ENCODE measurements at regions not wholly inside any gene's neighbourhood (a gene's known extent, or its start where the extent isn't known, plus 50 kb on each side); places are given as distances from the start of the nearest gene placed in this dataset.

DNA sequence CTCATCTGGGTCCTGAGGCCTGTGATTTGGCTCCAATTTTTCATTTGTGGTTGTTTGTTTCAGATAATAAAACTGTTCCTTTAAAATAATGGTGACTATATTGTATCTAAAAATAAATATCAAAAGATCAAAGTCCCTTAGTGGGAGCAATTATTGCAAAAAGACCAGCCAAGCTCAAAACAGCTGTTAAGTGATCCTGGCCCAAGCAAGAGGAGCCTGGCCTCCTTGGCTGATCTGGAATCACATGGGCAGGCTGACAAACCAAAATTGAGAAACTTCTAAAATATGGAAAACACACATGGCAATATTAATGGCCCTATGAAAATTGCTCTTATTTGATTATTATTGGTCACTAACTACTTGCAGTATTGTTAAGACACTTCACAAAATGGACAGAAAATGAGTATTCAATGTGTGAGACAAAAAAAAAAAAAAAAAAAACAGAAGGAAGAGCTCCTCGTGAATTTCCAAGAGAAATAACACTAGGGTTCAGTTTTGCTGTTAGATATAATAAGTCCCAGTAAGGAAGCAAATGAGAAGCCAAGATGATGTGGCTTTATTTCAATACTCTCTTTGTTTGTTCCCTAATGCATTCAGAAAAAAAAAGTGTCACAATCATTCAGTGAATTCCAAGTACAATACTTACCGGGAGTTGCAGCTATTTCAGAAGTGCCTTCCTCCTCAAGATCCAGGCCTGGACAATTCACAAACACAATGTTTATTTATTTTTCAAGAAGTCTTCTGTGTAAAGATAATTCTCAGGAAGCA, 105.1 kb downstream of the SEC16B start:
- no peaks in the 10 kb centered on the region for H3K27me3 Mint-ChIP-seq
- no peaks in the 10 kb centered on the region for H3K4me1 Mint-ChIP-seq
- ATAC-seq (replicated peaks; ENCODE audit: extremely low read depth, poor library complexity, severe bottlenecking) (no peak), DNase-seq (ENCODE audit: low spot score in 2 of 2) (no peak)
- no peaks in the 10 kb centered on the region for H3K36me3 Mint-ChIP-seq (ENCODE audit: insufficient read depth)
- peaks cover 11% of the 10 kb centered on the region for H3K9me3 Mint-ChIP-seq
- no peak overlapping the region for H3K4me3 Mint-ChIP-seq
- H3K27ac Mint-ChIP-seq (ENCODE audit: low read depth), result no peak overlapping the region

DNA sequence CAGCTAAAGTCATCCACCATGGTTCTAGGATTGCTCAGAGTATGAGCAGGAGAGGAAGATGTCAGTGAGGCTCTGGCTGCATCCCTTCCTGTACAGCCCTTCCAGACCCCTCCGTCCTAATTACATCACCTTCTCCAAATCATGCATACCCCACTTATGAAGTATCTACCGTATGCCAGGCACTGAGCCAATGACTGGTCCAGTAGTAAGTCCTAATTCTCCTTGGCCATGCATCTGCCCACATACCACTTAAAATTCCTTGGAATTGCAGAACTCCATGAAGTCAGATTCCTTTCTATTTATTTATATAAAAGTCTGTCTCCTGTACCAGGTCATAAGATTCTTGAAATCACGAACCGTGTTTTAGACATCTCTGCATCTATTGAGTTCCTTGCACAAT, 106.1 kb downstream of the SEC16B start:
- peaks cover 11% of the 10 kb centered on the region for H3K9me3 Mint-ChIP-seq

DNA sequence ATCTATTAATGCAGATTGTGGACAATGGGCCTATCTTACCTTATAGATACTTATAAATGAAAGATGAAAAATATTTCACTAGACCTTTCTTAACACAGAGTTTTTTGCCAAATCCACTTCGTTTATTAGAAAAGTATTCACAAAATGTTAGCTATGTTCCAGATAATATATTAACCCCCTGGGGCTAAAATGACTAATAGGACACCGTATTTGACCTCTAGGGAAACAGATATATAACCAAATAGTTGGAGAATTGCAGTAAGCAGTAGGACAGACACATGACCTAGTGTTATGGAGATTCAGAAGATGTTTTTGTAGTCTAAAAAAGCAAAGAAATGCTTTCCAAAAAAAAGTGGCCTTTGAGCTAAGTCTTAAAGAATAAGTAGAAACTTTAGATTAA, 106.9 kb downstream of the SEC16B start:
- H3K4me1 Mint-ChIP-seq, result no peaks in the 10 kb centered on the region
- DNase-seq (ENCODE audit: low spot score in 2 of 2), result no peak
- ATAC-seq (replicated peaks; ENCODE audit: extremely low read depth, poor library complexity, severe bottlenecking), result no peak
- H3K27me3 Mint-ChIP-seq, result no peaks in the 10 kb centered on the region
- no peak overlapping the region for H3K4me3 Mint-ChIP-seq
- H3K36me3 Mint-ChIP-seq (ENCODE audit: insufficient read depth), result no peaks in the 10 kb centered on the region
- H3K27ac Mint-ChIP-seq (ENCODE audit: low read depth), result no peak overlapping the region
- peaks cover 11% of the 10 kb centered on the region for H3K9me3 Mint-ChIP-seq

More for the DNA sequence above, 106.1 kb downstream of the SEC16B start:
- Mint-ChIP-seq H3K27me3 (no peaks in the 10 kb centered on the region), H3K36me3 (ENCODE audit: insufficient read depth) (no peaks in the 10 kb centered on the region), H3K4me3 (no peak overlapping the region), H3K27ac (ENCODE audit: low read depth) (no peak overlapping the region), H3K4me1 (no peaks in the 10 kb centered on the region)
- no peak for DNase-seq (ENCODE audit: low spot score in 2 of 2)
- no peak for ATAC-seq (replicated peaks; ENCODE audit: extremely low read depth, poor library complexity, severe bottlenecking)

DNA sequence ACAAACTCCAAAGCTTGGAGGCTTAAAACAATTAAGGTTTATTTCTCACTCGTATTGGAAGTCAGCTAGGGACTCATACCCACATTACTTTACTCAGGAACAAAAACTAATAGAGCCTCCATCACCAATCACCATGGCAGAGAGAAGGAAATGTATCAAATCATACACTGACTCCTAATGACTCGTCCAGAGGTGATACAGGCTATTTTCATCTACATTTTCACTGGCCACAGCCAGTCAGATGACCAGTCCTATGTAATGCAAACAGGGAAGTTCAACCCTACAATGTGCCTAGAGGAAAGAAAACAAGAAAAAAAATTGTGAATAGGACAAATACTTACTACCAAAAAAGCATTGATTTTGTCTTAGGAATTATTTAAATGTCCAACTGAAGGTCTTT, 110.3 kb downstream of the SEC16B start:
- H3K4me3 Mint-ChIP-seq, result no peak overlapping the region
- DNase-seq (ENCODE audit: low spot score in 2 of 2), result no peak
- H3K9me3 Mint-ChIP-seq, result peaks cover 11% of the 10 kb centered on the region

DNA sequence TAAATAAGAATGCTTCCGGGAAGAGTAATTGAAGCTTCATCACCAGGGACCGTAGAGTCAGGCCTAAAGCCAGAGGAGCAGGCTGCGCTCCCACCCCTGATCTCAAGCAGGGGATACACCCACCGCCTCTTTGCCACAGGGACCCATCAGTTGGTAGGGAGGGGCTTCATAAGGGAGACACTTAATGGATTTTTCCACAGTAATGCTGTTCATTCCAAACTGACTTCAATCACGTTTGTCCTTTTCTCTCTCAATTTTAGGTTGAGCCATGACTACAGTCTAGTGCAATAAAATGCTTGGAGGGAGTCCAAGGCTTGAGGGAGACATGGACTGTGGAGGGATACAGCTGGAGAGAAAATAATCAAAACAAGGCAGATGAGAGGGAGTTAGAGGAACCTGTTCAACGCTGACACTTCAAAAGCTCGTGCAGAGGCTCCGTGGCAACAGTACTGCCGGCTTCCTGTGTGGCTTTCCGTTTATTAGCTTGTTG, 111.5 kb downstream of the SEC16B start:
- no peak overlapping the region for H3K4me3 Mint-ChIP-seq
- no peaks in the 10 kb centered on the region for H3K36me3 Mint-ChIP-seq (ENCODE audit: insufficient read depth)
- peaks cover 20% of the 10 kb centered on the region for H3K9me3 Mint-ChIP-seq
- no peaks in the 10 kb centered on the region for H3K4me1 Mint-ChIP-seq
- H3K27ac Mint-ChIP-seq (ENCODE audit: low read depth), result no peak overlapping the region
- ATAC-seq (replicated peaks; ENCODE audit: extremely low read depth, poor library complexity, severe bottlenecking) (no peak), DNase-seq (ENCODE audit: low spot score in 2 of 2) (no peak)
- no peaks in the 10 kb centered on the region for H3K27me3 Mint-ChIP-seq

More for the DNA sequence above, 110.3 kb downstream of the SEC16B start:
- Mint-ChIP-seq H3K4me1 (no peaks in the 10 kb centered on the region), H3K36me3 (ENCODE audit: insufficient read depth) (no peaks in the 10 kb centered on the region), H3K27me3 (no peaks in the 10 kb centered on the region), H3K27ac (ENCODE audit: low read depth) (no peak overlapping the region)
- no peak for ATAC-seq (replicated peaks; ENCODE audit: extremely low read depth, poor library complexity, severe bottlenecking)

DNA sequence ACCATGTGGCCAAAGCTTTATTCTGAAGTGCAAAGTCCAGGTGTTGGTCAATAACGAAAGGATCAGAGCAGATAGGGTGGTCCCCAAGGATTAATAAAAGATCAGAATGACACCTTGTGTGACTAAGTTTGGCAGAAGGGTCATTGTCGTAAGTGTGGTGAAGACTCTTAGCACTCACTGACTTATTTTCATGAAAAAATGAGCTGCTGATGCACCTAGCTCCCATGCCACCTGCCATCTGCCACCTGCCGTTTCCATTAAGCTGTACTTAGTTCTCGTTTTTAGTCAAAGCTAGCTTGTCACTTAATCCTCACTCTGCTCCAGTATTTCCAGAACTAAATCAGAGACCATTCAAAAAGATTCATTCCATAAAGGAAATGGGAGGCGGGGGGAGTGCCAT, 112.6 kb downstream of the SEC16B start:
- no peak for ATAC-seq (replicated peaks; ENCODE audit: extremely low read depth, poor library complexity, severe bottlenecking)
- no peak for DNase-seq (ENCODE audit: low spot score in 2 of 2)
- no peak overlapping the region for H3K4me3 Mint-ChIP-seq
- no peak overlapping the region for H3K27ac Mint-ChIP-seq (ENCODE audit: low read depth)
- H3K4me1 Mint-ChIP-seq, result no peaks in the 10 kb centered on the region
- no peaks in the 10 kb centered on the region for H3K27me3 Mint-ChIP-seq
- H3K36me3 Mint-ChIP-seq (ENCODE audit: insufficient read depth), result no peaks in the 10 kb centered on the region
- peaks cover 18% of the 10 kb centered on the region for H3K9me3 Mint-ChIP-seq

DNA sequence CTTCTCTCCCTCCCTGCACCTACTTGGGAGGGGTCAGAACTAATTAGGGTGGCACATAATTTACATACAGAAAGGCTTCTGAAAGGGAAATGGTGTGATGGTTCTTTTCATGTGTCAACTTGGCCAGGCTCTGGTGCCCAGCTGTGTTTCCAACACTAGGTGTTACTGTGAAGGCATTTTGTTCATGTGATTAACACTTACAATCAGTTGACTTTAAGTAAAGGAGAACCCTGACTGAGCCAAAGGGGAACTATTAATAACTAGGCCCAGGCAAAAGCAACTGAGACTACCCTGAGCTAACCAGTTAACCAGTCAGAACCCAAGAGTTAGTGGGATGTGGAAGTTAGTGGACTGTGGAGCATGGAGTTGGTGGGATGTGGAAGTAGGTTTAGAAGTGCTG, 114.9 kb downstream of the SEC16B start:
- no peak overlapping the region for H3K27ac Mint-ChIP-seq (ENCODE audit: low read depth)
- H3K4me3 Mint-ChIP-seq, result no peak overlapping the region
- no peaks in the 10 kb centered on the region for H3K4me1 Mint-ChIP-seq
- H3K36me3 Mint-ChIP-seq (ENCODE audit: insufficient read depth), result no peaks in the 10 kb centered on the region
- H3K27me3 Mint-ChIP-seq, result no peaks in the 10 kb centered on the region
- DNase-seq (ENCODE audit: low spot score in 2 of 2), result no peak
- ATAC-seq (replicated peaks; ENCODE audit: extremely low read depth, poor library complexity, severe bottlenecking), result no peak
- H3K9me3 Mint-ChIP-seq, result peaks cover 9% of the 10 kb centered on the region

DNA sequence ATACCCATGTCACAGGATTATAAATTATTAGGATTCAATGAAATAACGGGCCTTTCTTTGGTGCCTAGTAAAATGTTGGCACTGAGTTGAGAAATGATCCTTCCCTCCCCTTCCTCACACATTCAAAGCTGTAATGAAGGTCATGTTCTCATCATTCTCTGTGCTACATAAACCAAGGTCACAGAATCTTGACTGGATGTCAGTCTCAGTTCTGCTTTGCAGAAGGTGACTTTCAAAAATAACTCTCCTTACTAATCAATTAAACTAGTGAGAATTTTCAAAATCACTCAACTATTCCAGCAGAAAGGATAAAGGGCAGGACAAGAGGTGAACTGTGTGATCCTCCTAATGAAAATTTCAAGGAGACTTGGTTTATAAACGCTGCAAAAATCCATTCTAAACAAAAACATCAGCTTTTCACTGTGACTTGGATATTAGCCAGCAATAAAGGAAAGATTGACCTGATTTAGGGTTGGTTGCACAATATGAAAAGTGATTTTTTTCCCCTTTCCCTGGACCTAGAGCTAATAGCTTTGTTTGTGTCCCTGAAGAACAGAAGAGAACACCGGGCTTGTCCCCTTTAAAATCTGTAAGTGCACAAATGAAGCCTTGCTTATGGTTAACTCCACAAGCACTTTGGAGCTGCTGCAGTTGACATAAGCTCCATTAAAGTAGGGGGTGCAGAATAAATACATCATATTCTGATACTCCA, 120.1 kb downstream of the SEC16B start:
- Mint-ChIP-seq H3K36me3 (ENCODE audit: insufficient read depth) (no peaks in the 10 kb centered on the region), H3K4me3 (no peak overlapping the region)

DNA sequence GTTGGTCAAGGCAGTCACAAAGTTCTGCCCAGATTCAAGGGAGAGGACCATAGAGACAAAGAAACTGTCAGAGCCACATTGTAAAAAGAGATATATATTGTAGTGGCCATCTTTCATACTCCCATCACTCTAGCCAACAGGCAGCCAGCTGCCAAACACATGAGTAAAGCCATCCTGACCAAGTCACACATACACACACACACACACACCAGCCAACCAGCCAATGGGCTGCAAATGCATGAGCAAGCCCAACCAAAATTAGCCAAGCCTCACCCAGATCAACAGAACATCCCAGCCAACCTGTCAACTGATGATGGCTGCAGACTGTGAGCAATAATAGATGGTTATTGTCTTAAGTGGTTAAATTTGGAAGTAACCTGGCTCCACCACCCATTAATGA, 120.7 kb downstream of the SEC16B start:
- Mint-ChIP-seq H3K4me3 (no peak overlapping the region), H3K36me3 (ENCODE audit: insufficient read depth) (no peaks in the 10 kb centered on the region), H3K9me3 (peaks cover 23% of the 10 kb centered on the region), H3K4me1 (no peaks in the 10 kb centered on the region), H3K27ac (ENCODE audit: low read depth) (no peak overlapping the region), H3K27me3 (no peaks in the 10 kb centered on the region)
- DNase-seq (ENCODE audit: low spot score in 2 of 2), result no peak
- ATAC-seq (replicated peaks; ENCODE audit: extremely low read depth, poor library complexity, severe bottlenecking), result no peak

More for the DNA sequence above, 120.1 kb downstream of the SEC16B start:
- DNase-seq (ENCODE audit: low spot score in 2 of 2) (no peak), ATAC-seq (replicated peaks; ENCODE audit: extremely low read depth, poor library complexity, severe bottlenecking) (no peak)
- H3K4me1 Mint-ChIP-seq, result no peaks in the 10 kb centered on the region
- no peak overlapping the region for H3K27ac Mint-ChIP-seq (ENCODE audit: low read depth)
- peaks cover 26% of the 10 kb centered on the region for H3K9me3 Mint-ChIP-seq
- no peaks in the 10 kb centered on the region for H3K27me3 Mint-ChIP-seq

DNA sequence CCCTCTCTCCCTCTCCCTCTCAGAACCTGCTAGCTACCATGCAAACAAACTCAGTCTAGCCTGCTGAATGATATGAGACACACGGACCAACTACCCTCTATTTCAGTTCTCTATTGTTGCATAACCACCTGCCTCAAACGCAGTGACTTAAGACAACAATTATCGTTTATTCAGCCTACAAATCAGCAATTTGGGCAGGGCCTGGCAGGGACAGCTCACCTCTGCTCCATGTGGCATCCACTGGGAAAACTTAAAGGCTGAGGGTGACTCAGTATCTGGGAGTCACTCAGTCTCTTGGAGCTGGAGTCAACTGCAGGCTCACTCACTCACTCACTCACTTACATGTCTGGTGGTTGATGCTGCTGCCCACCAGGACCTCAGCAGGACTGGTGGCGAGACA, 121.3 kb downstream of the SEC16B start:
- ATAC-seq (replicated peaks; ENCODE audit: extremely low read depth, poor library complexity, severe bottlenecking) (no peak), DNase-seq (ENCODE audit: low spot score in 2 of 2) (no peak)
- H3K4me3 Mint-ChIP-seq, result no peak overlapping the region

DNA sequence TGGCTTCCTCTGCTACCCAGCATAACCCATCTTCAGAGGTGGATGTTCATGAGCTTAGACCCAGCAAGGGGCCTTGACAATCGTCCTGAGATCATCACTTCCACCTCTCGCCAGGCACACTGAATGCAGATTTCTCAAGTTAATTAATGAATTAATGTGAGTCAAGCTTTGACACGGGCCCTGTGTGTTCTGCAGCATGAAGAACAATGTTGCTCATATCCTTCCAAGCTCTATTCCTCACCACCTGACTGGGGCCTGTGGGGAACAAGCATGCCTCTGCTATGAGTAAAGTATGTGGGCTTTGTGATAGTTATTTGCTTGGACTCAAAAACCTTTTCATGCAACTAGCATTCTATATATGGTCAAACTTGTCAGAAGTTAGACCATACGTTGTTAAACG, 122.0 kb downstream of the SEC16B start:
- ATAC-seq (replicated peaks; ENCODE audit: extremely low read depth, poor library complexity, severe bottlenecking) (no peak), DNase-seq (ENCODE audit: low spot score in 2 of 2) (no peak)
- H3K9me3 Mint-ChIP-seq, result peaks cover 17% of the 10 kb centered on the region
- H3K27ac Mint-ChIP-seq (ENCODE audit: low read depth), result no peak overlapping the region
- H3K4me3 Mint-ChIP-seq, result no peak overlapping the region
- H3K27me3 Mint-ChIP-seq, result no peaks in the 10 kb centered on the region
- no peaks in the 10 kb centered on the region for H3K4me1 Mint-ChIP-seq
- no peaks in the 10 kb centered on the region for H3K36me3 Mint-ChIP-seq (ENCODE audit: insufficient read depth)

More for the DNA sequence above, 121.3 kb downstream of the SEC16B start:
- H3K9me3 Mint-ChIP-seq, result peaks cover 18% of the 10 kb centered on the region
- H3K4me1 Mint-ChIP-seq, result no peaks in the 10 kb centered on the region
- H3K27me3 Mint-ChIP-seq, result no peaks in the 10 kb centered on the region
- H3K27ac Mint-ChIP-seq (ENCODE audit: low read depth), result no peak overlapping the region
- no peaks in the 10 kb centered on the region for H3K36me3 Mint-ChIP-seq (ENCODE audit: insufficient read depth)

DNA sequence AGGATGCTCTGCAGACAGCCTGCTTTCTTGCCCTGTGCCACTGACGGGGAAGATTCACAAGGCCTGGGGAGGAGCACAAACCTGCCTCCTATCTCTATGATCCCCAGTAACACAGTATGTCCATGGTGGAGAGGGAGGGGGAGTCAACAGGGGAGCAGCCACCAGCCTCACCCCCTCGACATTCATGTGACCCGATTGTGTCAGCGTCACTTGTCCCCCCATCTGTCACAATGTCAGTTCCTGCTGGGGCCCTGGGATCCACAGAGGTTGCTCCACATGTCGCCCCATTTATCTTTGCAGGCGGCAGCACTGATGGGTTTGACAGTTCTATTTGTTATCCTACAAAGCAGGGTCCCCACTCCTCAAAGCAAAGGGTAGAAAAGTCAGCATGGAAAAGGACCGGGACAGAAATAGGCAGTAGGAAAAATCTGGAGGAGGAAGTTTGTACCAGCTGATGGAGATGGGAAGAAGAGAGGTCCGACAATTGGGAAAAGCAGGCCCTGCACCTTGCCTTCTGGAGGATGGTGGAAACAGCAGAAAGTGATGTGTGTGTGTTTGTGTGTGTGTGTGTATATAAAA, 130.9 kb downstream of the SEC16B start:
- no peak overlapping the region for H3K4me3 Mint-ChIP-seq
- no peaks in the 10 kb centered on the region for H3K4me1 Mint-ChIP-seq
- ATAC-seq (replicated peaks; ENCODE audit: extremely low read depth, poor library complexity, severe bottlenecking), result no peak
- peaks cover 2% of the 10 kb centered on the region for H3K36me3 Mint-ChIP-seq (ENCODE audit: insufficient read depth)
- no peak overlapping the region for H3K27ac Mint-ChIP-seq (ENCODE audit: low read depth)
- peaks cover 21% of the 10 kb centered on the region for H3K9me3 Mint-ChIP-seq
- DNase-seq (ENCODE audit: low spot score in 2 of 2), result no peak
- no peaks in the 10 kb centered on the region for H3K27me3 Mint-ChIP-seq

DNA sequence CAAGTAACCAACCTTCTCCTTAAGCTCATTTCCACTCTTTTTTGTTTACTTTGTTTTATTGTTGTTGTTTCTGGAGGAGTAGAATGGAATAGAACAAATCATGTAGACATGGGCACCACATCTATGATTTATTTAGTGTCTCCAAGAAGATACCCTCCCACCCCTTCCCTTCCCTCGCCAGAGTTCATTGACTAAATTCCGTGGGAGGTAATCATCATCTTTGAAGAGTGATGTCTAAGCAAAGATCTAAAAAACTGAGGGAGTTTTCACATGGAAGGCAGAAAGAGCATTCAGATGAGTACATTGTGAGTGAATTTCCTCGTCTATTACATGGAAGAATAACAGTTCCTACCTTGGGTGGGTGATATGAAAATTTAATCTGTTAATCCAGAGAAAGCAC, 136.2 kb downstream of the SEC16B start:
- Mint-ChIP-seq H3K36me3 (ENCODE audit: insufficient read depth) (no peaks in the 10 kb centered on the region), H3K4me1 (no peaks in the 10 kb centered on the region), H3K4me3 (no peak overlapping the region), H3K9me3 (peaks cover 15% of the 10 kb centered on the region), H3K27ac (ENCODE audit: low read depth) (no peak overlapping the region), H3K27me3 (no peaks in the 10 kb centered on the region)
- no peak for ATAC-seq (replicated peaks; ENCODE audit: extremely low read depth, poor library complexity, severe bottlenecking)
- no peak for DNase-seq (ENCODE audit: low spot score in 2 of 2)
